ENCODE measurements at regions not wholly inside any gene's neighbourhood (a gene's known extent, or its start where the extent isn't known, plus 50 kb on each side); places are given as distances from the start of the nearest gene placed in this dataset.

DNA sequence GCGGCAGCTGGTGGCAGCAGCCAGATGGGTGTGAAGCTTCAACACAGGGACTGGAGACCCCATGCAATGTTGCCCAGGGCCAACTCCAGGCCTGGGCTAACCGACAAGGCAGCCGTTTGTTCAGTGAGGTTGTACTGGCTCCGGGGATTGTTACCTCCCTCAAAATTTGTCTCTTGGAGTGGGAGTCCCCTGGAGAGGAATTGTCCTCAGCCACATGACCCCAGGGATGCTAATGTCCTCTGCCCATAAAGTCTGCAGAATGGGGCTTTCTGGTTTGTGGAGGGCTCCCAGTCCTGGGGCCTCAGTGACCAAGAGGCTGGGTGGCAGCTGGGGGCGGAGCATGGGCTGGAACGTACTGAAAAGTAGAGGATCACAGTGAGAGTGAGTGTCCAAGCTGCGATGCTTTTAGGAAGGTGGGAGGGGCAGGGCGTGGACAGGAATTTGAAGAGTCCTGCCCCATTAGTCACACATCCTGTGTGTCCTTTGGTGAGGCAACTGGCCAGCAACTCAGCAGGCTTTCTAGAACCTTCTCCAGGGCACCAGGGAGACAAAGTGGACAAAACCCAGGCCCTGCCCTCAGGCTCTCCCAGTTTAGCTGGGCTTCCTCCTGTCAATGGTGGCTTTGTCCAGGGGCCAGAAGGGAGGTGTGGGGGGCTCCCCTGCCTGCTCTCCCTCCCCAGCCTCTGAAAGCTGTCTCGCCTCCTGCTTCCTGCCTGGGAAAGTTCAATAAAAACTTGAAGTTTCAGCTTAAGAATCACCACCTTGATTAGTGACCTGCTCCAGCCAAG lies 114.0 kb downstream of the NSG2 start:
- TF ChIP-seq, protein P1, sequence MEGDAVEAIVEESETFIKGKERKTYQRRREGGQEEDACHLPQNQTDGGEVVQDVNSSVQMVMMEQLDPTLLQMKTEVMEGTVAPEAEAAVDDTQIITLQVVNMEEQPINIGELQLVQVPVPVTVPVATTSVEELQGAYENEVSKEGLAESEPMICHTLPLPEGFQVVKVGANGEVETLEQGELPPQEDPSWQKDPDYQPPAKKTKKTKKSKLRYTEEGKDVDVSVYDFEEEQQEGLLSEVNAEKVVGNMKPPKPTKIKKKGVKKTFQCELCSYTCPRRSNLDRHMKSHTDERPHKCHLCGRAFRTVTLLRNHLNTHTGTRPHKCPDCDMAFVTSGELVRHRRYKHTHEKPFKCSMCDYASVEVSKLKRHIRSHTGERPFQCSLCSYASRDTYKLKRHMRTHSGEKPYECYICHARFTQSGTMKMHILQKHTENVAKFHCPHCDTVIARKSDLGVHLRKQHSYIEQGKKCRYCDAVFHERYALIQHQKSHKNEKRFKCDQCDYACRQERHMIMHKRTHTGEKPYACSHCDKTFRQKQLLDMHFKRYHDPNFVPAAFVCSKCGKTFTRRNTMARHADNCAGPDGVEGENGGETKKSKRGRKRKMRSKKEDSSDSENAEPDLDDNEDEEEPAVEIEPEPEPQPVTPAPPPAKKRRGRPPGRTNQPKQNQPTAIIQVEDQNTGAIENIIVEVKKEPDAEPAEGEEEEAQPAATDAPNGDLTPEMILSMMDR (IDR thresholded peaks at IDR 0.05; ENCODE audit: low read depth, low read length), result no peak
- no peak overlapping the region for H3K4me3 ChIP-seq (replicated peaks in 1 of 2; ENCODE audit: low read depth in 2 of 2, low read length in 2 of 2)
- peak; percentile 11 to 36 for DNase-seq (ENCODE audit: low read depth in 2 of 2)

DNA sequence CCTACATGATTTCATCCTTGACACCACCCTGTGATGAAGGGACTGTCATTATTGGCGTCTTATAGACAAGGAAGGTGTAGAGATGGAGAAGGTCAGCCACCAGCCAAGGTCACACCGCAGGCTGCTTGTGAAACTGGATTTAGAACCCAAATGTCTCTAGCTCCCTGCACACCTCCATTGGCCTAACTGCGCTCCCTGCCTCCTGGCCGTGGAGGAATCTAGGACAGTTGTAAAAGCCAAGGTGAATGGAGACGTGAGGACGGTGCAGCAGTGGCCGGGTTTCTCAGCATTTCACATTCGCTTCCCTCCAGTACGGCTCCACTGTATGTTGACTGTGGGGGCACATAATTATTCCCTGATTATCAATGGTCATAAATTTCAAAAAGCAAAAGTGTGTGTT lies 119.9 kb downstream of the NSG2 start:
- no peak for DNase-seq (ENCODE audit: low read depth in 2 of 2)
- TF ChIP-seq, protein P1 (IDR thresholded peaks at IDR 0.05; ENCODE audit: low read depth, low read length), result no peak
- no peak overlapping the region for H3K4me3 ChIP-seq (replicated peaks in 1 of 2; ENCODE audit: low read depth in 2 of 2, low read length in 2 of 2)

DNA sequence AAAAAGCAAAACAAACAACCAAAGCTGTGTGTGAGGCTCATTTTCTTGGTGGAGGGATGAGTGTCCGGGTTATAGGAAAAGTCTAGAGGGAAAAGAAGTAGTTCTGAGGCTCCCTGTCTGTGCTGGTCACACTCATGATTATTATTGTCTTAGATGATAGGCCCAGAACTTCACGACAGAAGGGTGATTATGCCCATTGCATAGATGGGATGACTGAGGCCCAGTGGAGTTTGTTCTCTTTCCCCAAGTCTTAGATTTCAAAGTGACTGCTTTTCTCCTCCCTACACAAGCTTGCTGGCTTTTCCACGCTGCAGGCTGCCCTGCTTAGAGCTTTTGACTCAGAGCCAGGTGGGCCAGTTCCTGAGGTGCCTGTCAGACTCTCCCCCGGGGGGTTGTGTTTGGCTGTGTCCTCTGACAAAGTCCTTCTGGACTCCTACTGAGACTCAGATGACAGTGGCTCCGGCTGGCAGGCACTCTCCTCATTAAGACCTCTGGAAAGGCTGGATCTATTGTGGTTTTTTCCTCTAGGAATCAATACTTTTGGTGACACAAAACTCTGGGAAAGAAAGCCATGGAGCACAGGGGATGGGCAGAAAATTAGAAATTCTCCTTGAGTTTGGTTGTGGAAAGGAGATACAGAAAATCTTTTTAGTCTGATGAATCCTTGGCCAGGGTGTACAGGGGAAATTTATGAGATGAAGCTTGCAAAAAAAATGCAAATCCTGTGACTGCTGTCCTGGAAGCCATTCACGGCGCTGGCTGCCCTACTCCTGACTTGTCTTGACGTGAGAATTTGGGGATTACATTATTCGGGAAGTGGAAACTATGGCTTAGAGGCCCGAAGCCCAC lies 120.9 kb downstream of the NSG2 start:
- TF ChIP-seq, protein P1 (IDR thresholded peaks at IDR 0.05; ENCODE audit: low read depth, low read length), result no peak
- DNase-seq (ENCODE audit: low read depth in 2 of 2), result no peak
- no peak overlapping the region for H3K4me3 ChIP-seq (replicated peaks in 1 of 2; ENCODE audit: low read depth in 2 of 2, low read length in 2 of 2)

DNA sequence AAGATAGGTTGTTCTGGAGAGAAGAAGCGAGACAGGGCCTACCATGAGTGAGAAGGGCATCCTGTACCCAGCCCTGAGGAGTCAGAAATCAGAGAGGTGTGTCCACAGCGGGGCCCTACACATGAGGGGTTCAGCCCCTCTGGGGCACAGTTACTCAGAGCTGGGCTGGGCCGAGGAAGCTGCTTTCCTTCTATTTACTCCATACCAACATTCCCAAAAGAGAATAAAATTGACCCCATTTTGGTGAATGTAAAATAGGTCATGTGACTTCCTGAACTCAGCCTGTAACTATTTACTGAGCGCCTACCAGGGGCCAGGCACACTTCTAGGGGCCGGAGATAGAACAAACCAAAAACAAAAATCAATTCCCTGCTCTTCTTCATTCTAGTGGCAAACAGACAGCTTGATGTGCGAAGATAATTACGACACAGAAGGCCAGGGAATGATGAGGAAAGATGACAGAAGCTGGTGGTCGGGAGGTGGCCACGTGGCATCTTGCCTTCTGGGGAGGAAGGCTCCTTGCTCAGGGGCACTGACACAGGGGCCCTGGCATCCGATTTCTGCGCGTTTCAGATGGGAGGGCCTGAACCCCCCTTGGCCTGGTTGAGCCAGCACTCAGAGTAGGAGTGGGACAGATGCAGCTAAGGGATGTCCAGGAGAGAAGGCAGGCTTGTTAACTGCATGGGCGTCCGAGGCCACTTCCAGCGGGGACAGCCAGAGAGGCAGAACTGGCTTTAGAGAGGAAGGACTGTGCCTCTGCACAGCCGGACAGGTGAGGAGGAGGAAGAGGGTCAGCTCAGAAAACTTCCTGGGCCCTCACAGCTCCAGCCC lies 121.8 kb downstream of the NSG2 start:
- no peak for DNase-seq (ENCODE audit: low read depth in 2 of 2)
- no peak overlapping the region for H3K4me3 ChIP-seq (replicated peaks in 1 of 2; ENCODE audit: low read depth in 2 of 2, low read length in 2 of 2)
- TF ChIP-seq, protein P1 (IDR thresholded peaks at IDR 0.05; ENCODE audit: low read depth, low read length), result no peak

DNA sequence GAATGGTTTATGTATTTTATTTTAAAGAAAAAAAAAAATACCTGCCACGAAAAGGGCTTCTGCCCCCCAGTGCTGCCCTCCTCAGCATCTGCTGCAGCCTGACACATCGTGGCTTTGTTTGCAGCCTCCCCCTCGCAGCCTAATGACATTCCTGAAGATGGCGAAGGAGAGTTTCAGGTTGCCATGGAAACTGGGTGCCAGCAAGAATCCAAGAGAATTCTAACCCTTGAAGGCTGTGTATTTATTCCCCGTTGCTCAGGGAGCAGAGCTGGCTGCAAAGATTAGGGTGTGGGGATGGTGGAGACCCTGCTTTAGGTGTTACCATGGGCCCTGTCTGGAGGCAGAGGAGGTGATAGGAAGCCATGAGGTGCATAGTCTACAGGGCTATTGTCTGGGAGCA lies 126.6 kb downstream of the NSG2 start:
- DNase-seq (ENCODE audit: low read depth in 2 of 2), result no peak
- no peak overlapping the region for H3K4me3 ChIP-seq (replicated peaks in 1 of 2; ENCODE audit: low read depth in 2 of 2, low read length in 2 of 2)
- TF ChIP-seq, protein P1 (IDR thresholded peaks at IDR 0.05; ENCODE audit: low read depth, low read length), result no peak

DNA sequence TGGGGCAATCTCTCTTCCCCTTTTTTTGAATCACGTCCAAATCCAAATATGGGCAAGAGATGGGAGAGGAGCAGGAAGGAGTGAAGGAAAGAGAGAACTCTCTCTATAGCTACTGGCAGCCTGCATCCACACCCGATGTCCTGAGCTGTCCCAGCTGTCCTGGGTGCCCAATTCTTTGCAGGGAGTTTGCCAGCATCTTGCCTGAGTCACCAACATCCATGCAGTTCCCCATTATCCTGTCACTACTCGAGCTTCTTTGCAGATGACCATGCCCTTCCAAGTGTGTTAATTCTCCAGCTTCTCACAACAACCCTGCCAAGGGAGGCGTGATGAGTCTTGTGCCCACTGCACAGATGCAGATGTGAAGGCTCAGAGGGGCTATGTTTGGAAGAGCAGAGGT lies 127.1 kb downstream of the NSG2 start:
- no peak overlapping the region for H3K4me3 ChIP-seq (replicated peaks in 1 of 2; ENCODE audit: low read depth in 2 of 2, low read length in 2 of 2)
- DNase-seq (ENCODE audit: low read depth in 2 of 2), result no peak
- TF ChIP-seq, protein P1 (IDR thresholded peaks at IDR 0.05; ENCODE audit: low read depth, low read length), result no peak

Measured in cardiac fibroblast (primary cell).